ENCODE measurements at regions not wholly inside any gene's neighbourhood (a gene's known extent, or its start where the extent isn't known, plus 50 kb on each side); places are given as distances from the start of the nearest gene placed in this dataset.

GRCh38 chr5:124297826-124298225 lies 448.6 kb downstream of the ZNF608 start:
- H3K4me2 ChIP-seq (ENCODE audit: low read length): no peak overlapping the region
- TF ChIP-seq CTCF (conservative IDR thresholded peaks at IDR 0.05; ENCODE audit: low read length) (no peak), EZH2phosphoT487 (IDR thresholded peaks at IDR 0.05; ENCODE audit: borderline replicate concordance, low read depth, low read length) (no peak)
- H3K9me3 ChIP-seq (ENCODE audit: low read length): no peaks in the 10 kb centered on the region
- ChIA-PET CTCF (ENCODE audit: unreplicated experiment) (no interaction called here), POLR2A (no interaction called here)
- intact Hi-C loops (cut with micrococcal nuclease; ENCODE audit: unreplicated experiment): no loop called here
- H4K20me1 ChIP-seq (ENCODE audit: insufficient read depth, low read length): no peaks in the 10 kb centered on the region
- no peak overlapping the region for H3K4me3 ChIP-seq (ENCODE audit: low read depth, low read length, poor library complexity, severe bottlenecking)
- H2AFZ ChIP-seq (ENCODE audit: low read length): no peak overlapping the region
- H3K9me2 ChIP-seq (ENCODE audit: insufficient read depth, low read length): no peaks in the 10 kb centered on the region
- H3K4me1 ChIP-seq (ENCODE audit: insufficient read depth, low read length, poor library complexity, severe bottlenecking): no peaks in the 10 kb centered on the region
- no peak overlapping the region for H3K27ac ChIP-seq (ENCODE audit: low read depth, low read length, poor library complexity, severe bottlenecking)
- H3K36me3 ChIP-seq (ENCODE audit: insufficient read depth, low read length): no peaks in the 10 kb centered on the region
- DNase-seq (ENCODE audit: low spot score): no peak
- H3K79me2 ChIP-seq (ENCODE audit: insufficient read depth, low read depth, low read length): no peaks in the 10 kb centered on the region
- no TSS peak for BruUV-seq (replicated peaks)

GRCh38 chr5:124292322-124292855 lies 454.1 kb downstream of the ZNF608 start:
- H3K4me1 ChIP-seq (ENCODE audit: insufficient read depth, low read length, poor library complexity, severe bottlenecking): no peaks in the 10 kb centered on the region
- no peaks in the 10 kb centered on the region for H3K36me3 ChIP-seq (ENCODE audit: insufficient read depth, low read length)
- no TSS peak for BruUV-seq (replicated peaks)
- no peak overlapping the region for H3K27ac ChIP-seq (ENCODE audit: low read depth, low read length, poor library complexity, severe bottlenecking)
- no peaks in the 10 kb centered on the region for H3K9me2 ChIP-seq (ENCODE audit: insufficient read depth, low read length)
- no peak overlapping the region for H2AFZ ChIP-seq (ENCODE audit: low read length)
- DNase-seq (ENCODE audit: low spot score): no peak
- H3K79me2 ChIP-seq (ENCODE audit: insufficient read depth, low read depth, low read length): no peaks in the 10 kb centered on the region
- TF ChIP-seq CTCF (conservative IDR thresholded peaks at IDR 0.05; ENCODE audit: low read length): no peak
- no peak for TF ChIP-seq EZH2phosphoT487 (IDR thresholded peaks at IDR 0.05; ENCODE audit: borderline replicate concordance, low read depth, low read length)
- ChIA-PET POLR2A (no interaction called here), CTCF (ENCODE audit: unreplicated experiment) (no interaction called here)
- no peaks in the 10 kb centered on the region for H4K20me1 ChIP-seq (ENCODE audit: insufficient read depth, low read length)
- intact Hi-C loops (cut with micrococcal nuclease; ENCODE audit: unreplicated experiment): no loop called here
- H3K4me3 ChIP-seq (ENCODE audit: low read depth, low read length, poor library complexity, severe bottlenecking): no peak overlapping the region
- no peak overlapping the region for H3K4me2 ChIP-seq (ENCODE audit: low read length)
- no peaks in the 10 kb centered on the region for H3K9me3 ChIP-seq (ENCODE audit: low read length)

- DNase-seq (ENCODE audit: low spot score): peak; percentile 7
- intact Hi-C loops (cut with micrococcal nuclease; ENCODE audit: unreplicated experiment): no loop called here
- BruUV-seq (replicated peaks): no TSS peak
- H3K27ac ChIP-seq (ENCODE audit: low read depth, low read length, poor library complexity, severe bottlenecking): no peak overlapping the region
- no peak overlapping the region for H2AFZ ChIP-seq (ENCODE audit: low read length)
- no peaks in the 10 kb centered on the region for H4K20me1 ChIP-seq (ENCODE audit: insufficient read depth, low read length)
- no peaks in the 10 kb centered on the region for H3K9me2 ChIP-seq (ENCODE audit: insufficient read depth, low read length)
- POLR2A ChIA-PET: interaction anchor here (0.5 to 1.2 kb wide), 6 partner anchors 9 to 870 kb away, joined by 3 to 4 read pairs (median 4); no protein-coding TSS in a partner anchor
- TF ChIP-seq CTCF (conservative IDR thresholded peaks at IDR 0.05; ENCODE audit: low read length): 0 out of 2 replicates have a peak, but pooled peaks have one; percentile 18
- no peak for TF ChIP-seq EZH2phosphoT487 (IDR thresholded peaks at IDR 0.05; ENCODE audit: borderline replicate concordance, low read depth, low read length)
- H3K9me3 ChIP-seq (ENCODE audit: low read length): no peaks in the 10 kb centered on the region
- no peak overlapping the region for H3K4me3 ChIP-seq (ENCODE audit: low read depth, low read length, poor library complexity, severe bottlenecking)
- CTCF ChIA-PET (ENCODE audit: unreplicated experiment): no interaction called here
- no peaks in the 10 kb centered on the region for H3K36me3 ChIP-seq (ENCODE audit: insufficient read depth, low read length)
- no peak overlapping the region for H3K4me2 ChIP-seq (ENCODE audit: low read length)
- no peaks in the 10 kb centered on the region for H3K4me1 ChIP-seq (ENCODE audit: insufficient read depth, low read length, poor library complexity, severe bottlenecking)
- H3K79me2 ChIP-seq (ENCODE audit: insufficient read depth, low read depth, low read length): no peaks in the 10 kb centered on the region
Observed at GRCh38 chr5:124289641-124290311, 456.7 kb downstream of the ZNF608 start.
